Upper lobe of right lung (tissue), 1 donor: ENCODE measurements at regions not wholly inside any gene's neighbourhood (a gene's known extent, or its start where the extent isn't known, plus 50 kb on each side); places are given as distances from the start of the nearest gene placed in this dataset.
"Not testable (repeated sequence)": the region's sequence is repeated elsewhere in the genome, so short reads cannot be mapped to it uniquely, and the experiment has no call there.

Experiments
- ATAC-seq: fragments of 200-7000 bp; cut with Tn5 transposase; one replicate; pipeline ENCODE4 v1.9.1; 2020; ENCODE audit warnings: mild to moderate bottlenecking, moderate library complexity
- DNase-seq: peaks from one replicate; pipeline ENCODE4 v3.0.0-alpha.2; 2020
- H3K27ac ChIP-seq: fragments of 200-600 bp; one replicate; pipeline ENCODE4 v1.8.0; 2022
- H3K27me3 ChIP-seq: fragments of 200-600 bp; one replicate; pipeline ENCODE4 v1.8.0; 2022; ENCODE audit warnings: mild to moderate bottlenecking
- H3K36me3 ChIP-seq: fragments of 200-600 bp; one replicate; pipeline ENCODE4 v1.8.0; 2022
- H3K4me1 ChIP-seq: fragments of 200-600 bp; one replicate; pipeline ENCODE4 v1.8.0; 2022
- H3K4me3 ChIP-seq: fragments of 200-600 bp; one replicate; pipeline ENCODE4 v1.8.0; 2022; ENCODE audit warnings: mild to moderate bottlenecking
- H3K9me3 ChIP-seq: fragments of 200-600 bp; one replicate; pipeline ENCODE4 v1.8.0; 2022
- CTCF ChIP-seq: fragments of 200-600 bp; IDR thresholded peaks from one replicate; pipeline ENCODE4 v1.8.0; 2022; ENCODE audit warnings: antibody characterized with exemption
- intact Hi-C: fragments of 100-400 bp; cut with DNase I; formaldehyde crosslinking; loops from one replicate; pipeline ENCODE4 v1.11.0; 2022
- donor health status: DM: no; HTN: yes; CAD: no; lungs with severe emphysema.

- intact Hi-C loops, result no loop called here
- no peak for TF ChIP-seq CTCF
- ATAC-seq (no peak), DNase-seq (no peak)
- H3K27me3 ChIP-seq, result no peaks in the 10 kb centered on the region
- no peak overlapping the region for H3K4me3 ChIP-seq
- no peaks in the 10 kb centered on the region for H3K36me3 ChIP-seq
- no peak overlapping the region for H3K27ac ChIP-seq
- no peaks in the 10 kb centered on the region for H3K4me1 ChIP-seq
- no peaks in the 10 kb centered on the region for H3K9me3 ChIP-seq
Measured at GRCh38 chr6:141833001-141833655, 299.6 kb upstream of the GJE1 start.

- intact Hi-C loops, result no loop called here
Measured at GRCh38 chr6:141830530-141830929, 302.2 kb upstream of the GJE1 start.

GRCh38 chr6:141829566-141830360 lies 303.0 kb upstream of the GJE1 start:
- ATAC-seq, result no peak
- DNase-seq, result no peak
- no peak overlapping the region for H3K4me3 ChIP-seq
- no peaks in the 10 kb centered on the region for H3K27me3 ChIP-seq
- intact Hi-C loops, result no loop called here
- no peak overlapping the region for H3K27ac ChIP-seq
- no peak for TF ChIP-seq CTCF
- H3K36me3 ChIP-seq, result no peaks in the 10 kb centered on the region
- no peaks in the 10 kb centered on the region for H3K4me1 ChIP-seq
- no peaks in the 10 kb centered on the region for H3K9me3 ChIP-seq

More at GRCh38 chr6:141830530-141830929, 302.2 kb upstream of the GJE1 start:
- ATAC-seq, result no peak
- Histone ChIP-seq H3K4me3 (no peak overlapping the region), H3K27ac (no peak overlapping the region), H3K36me3 (no peaks in the 10 kb centered on the region), H3K27me3 (no peaks in the 10 kb centered on the region), H3K4me1 (no peaks in the 10 kb centered on the region), H3K9me3 (no peaks in the 10 kb centered on the region)
- TF ChIP-seq CTCF, result no peak
- no peak for DNase-seq

- H3K27ac ChIP-seq, result no peak overlapping the region
- DNase-seq, result no peak
- H3K9me3 ChIP-seq, result no peaks in the 10 kb centered on the region
- no peak overlapping the region for H3K4me3 ChIP-seq
- no peak for ATAC-seq
- H3K4me1 ChIP-seq, result no peaks in the 10 kb centered on the region
- no peaks in the 10 kb centered on the region for H3K27me3 ChIP-seq
- H3K36me3 ChIP-seq, result no peaks in the 10 kb centered on the region
- no peak for TF ChIP-seq CTCF
- intact Hi-C loops, result no loop called here
Measured at GRCh38 chr6:141824350-141824749, 308.4 kb upstream of the GJE1 start.

- intact Hi-C loops, H3K4me3 ChIP-seq: not testable (repeated sequence)
- DNase-seq, result peak; percentile 43
Measured at GRCh38 chr6:141815039-141815438, 317.7 kb upstream of the GJE1 start.

GRCh38 chr6:141809901-141810300 lies 322.8 kb upstream of the GJE1 start:
- Histone ChIP-seq H3K36me3 (no peaks in the 10 kb centered on the region), H3K27ac (no peak overlapping the region), H3K9me3 (no peaks in the 10 kb centered on the region), H3K4me1 (no peaks in the 10 kb centered on the region), H3K27me3 (no peaks in the 10 kb centered on the region), H3K4me3 (no peak overlapping the region)
- no peak for DNase-seq
- ATAC-seq, result no peak
- intact Hi-C loops, result no loop called here
- TF ChIP-seq CTCF, result no peak

More at GRCh38 chr6:141815039-141815438, 317.7 kb upstream of the GJE1 start:
- ATAC-seq, H3K27me3 ChIP-seq, H3K27ac ChIP-seq, H3K4me1 ChIP-seq, H3K36me3 ChIP-seq, H3K9me3 ChIP-seq: not testable (repeated sequence)
